ENCODE measurements at regions not wholly inside any gene's neighbourhood (a gene's known extent, or its start where the extent isn't known, plus 50 kb on each side); places are given as distances from the start of the nearest gene placed in this dataset.

- Mint-ChIP-seq H3K27me3 (no peaks in the 10 kb centered on the region), H3K4me1 (ENCODE audit: low read depth) (no peaks in the 10 kb centered on the region), H3K9me3 (peaks cover 12% of the 10 kb centered on the region), H3K27ac (no peak overlapping the region), H3K36me3 (ENCODE audit: low read depth) (no peaks in the 10 kb centered on the region), H3K4me3 (no peak overlapping the region)
- ChIA-PET CTCF (no interaction called here), POLR2A (no interaction called here)
- H3K27ac ChIP-seq (ENCODE audit: low read depth in 1 of 2, low read length in 2 of 2), result no peak overlapping the region
- no peak for TF ChIP-seq CTCF (IDR thresholded peaks at IDR 0.05)
- no peak overlapping the region for H3K4me3 ChIP-seq (ENCODE audit: low read length)
- H3K27me3 ChIP-seq (ENCODE audit: control insufficient read depth in 1 of 2, insufficient read depth in 2 of 2, low read length in 2 of 2), result no peaks in the 10 kb centered on the region
- ATAC-seq (ENCODE audit: poor library complexity) (no peak), DNase-seq (no peak)
- intact Hi-C loops (cut with DNase I, micrococcal nuclease), result no loop called here
- no peaks in the 10 kb centered on the region for H3K36me3 ChIP-seq (ENCODE audit: insufficient read depth, low read length)
- H3K9me3 ChIP-seq (ENCODE audit: control insufficient read depth in 1 of 2, insufficient read depth in 1 of 2, low read length in 2 of 2), result peaks cover 0 to 4% of the 10 kb centered on the region in 2 experiments
- no peaks in the 10 kb centered on the region for H3K4me1 ChIP-seq (ENCODE audit: insufficient read depth, low read length)
These were observed 74.7 kb upstream of the TOX3 start for GRCh38 chr16:52621651-52622050.

GRCh38 chr16:52618753-52619497 is 72.0 kb upstream of the TOX3 start:
- no peaks in the 10 kb centered on the region for H3K36me3 Mint-ChIP-seq (ENCODE audit: low read depth)
- Histone ChIP-seq H3K27me3 (ENCODE audit: control insufficient read depth in 1 of 2, insufficient read depth in 2 of 2, low read length in 2 of 2) (no peaks in the 10 kb centered on the region), H3K27ac (ENCODE audit: low read depth in 1 of 2, low read length in 2 of 2) (no peak overlapping the region), H3K4me1 (ENCODE audit: insufficient read depth, low read length) (no peaks in the 10 kb centered on the region), H3K9me3 (ENCODE audit: control insufficient read depth in 1 of 2, insufficient read depth in 1 of 2, low read length in 2 of 2) (peaks cover 0 to 8% of the 10 kb centered on the region in 2 experiments), H3K4me3 (ENCODE audit: low read length) (no peak overlapping the region), H3K36me3 (ENCODE audit: insufficient read depth, low read length) (no peaks in the 10 kb centered on the region)
- POLR2A ChIA-PET, result no interaction called here
- intact Hi-C loops (cut with DNase I, micrococcal nuclease), result no loop called here
- H3K4me1 Mint-ChIP-seq (ENCODE audit: low read depth), result no peaks in the 10 kb centered on the region
- no peak overlapping the region for H3K27ac Mint-ChIP-seq
- no peak overlapping the region for H3K4me3 Mint-ChIP-seq
- peaks cover 17% of the 10 kb centered on the region for H3K9me3 Mint-ChIP-seq
- H3K27me3 Mint-ChIP-seq, result no peaks in the 10 kb centered on the region
- TF ChIP-seq CTCF (IDR thresholded peaks at IDR 0.05), result no peak
- no peak for DNase-seq
- ATAC-seq (ENCODE audit: poor library complexity), result no peak
- CTCF ChIA-PET, result interaction anchor here (1.4 kb wide), 1 partner anchor 8 kb away, joined by 3 read pairs; no protein-coding TSS in a partner anchor

GRCh38 chr16:52617591-52617990 is 70.6 kb upstream of the TOX3 start:
- POLR2A ChIA-PET, result no interaction called here

More at GRCh38 chr16:52617591-52617990, 70.6 kb upstream of the TOX3 start:
- Mint-ChIP-seq H3K4me1 (ENCODE audit: low read depth) (no peaks in the 10 kb centered on the region), H3K4me3 (no peak overlapping the region), H3K27me3 (no peaks in the 10 kb centered on the region), H3K36me3 (ENCODE audit: low read depth) (no peaks in the 10 kb centered on the region), H3K27ac (no peak overlapping the region), H3K9me3 (peaks cover 15% of the 10 kb centered on the region)
- Histone ChIP-seq H3K4me3 (ENCODE audit: low read length) (no peak overlapping the region), H3K27ac (ENCODE audit: low read depth in 1 of 2, low read length in 2 of 2) (no peak overlapping the region), H3K27me3 (ENCODE audit: control insufficient read depth in 1 of 2, insufficient read depth in 2 of 2, low read length in 2 of 2) (no peaks in the 10 kb centered on the region), H3K9me3 (ENCODE audit: control insufficient read depth in 1 of 2, insufficient read depth in 1 of 2, low read length in 2 of 2) (peaks cover 0 to 8% of the 10 kb centered on the region in 2 experiments), H3K4me1 (ENCODE audit: insufficient read depth, low read length) (no peaks in the 10 kb centered on the region), H3K36me3 (ENCODE audit: insufficient read depth, low read length) (no peaks in the 10 kb centered on the region)
- intact Hi-C loops (cut with DNase I, micrococcal nuclease), result no loop called here
- no peak for TF ChIP-seq CTCF (IDR thresholded peaks at IDR 0.05)
- CTCF ChIA-PET, result interaction anchor here (1.4 kb wide), 1 partner anchor 9 kb away, joined by 3 read pairs; no protein-coding TSS in a partner anchor
- ATAC-seq (ENCODE audit: poor library complexity) (no peak), DNase-seq (no peak)

Measured in CD4-positive, alpha-beta T cell (primary cell).